Endometrium (tissue), 2 donors: ENCODE measurements at regions not wholly inside any gene's neighbourhood (a gene's known extent, or its start where the extent isn't known, plus 50 kb on each side); places are given as distances from the start of the nearest gene placed in this dataset.
A peak's percentile ranks its signal among the peaks of the same experiment; 100 is the strongest.
"Not testable (repeated sequence)": the region's sequence is repeated elsewhere in the genome, so short reads cannot be mapped to it uniquely, and the experiment has no call there.

Experiments
- FAIRE-seq: peaks from 2 replicates; lab custom pipeline; 2012; peaks lifted over from hg19 to GRCh38; lab: Jason Lieb, UNC
- donor health status: control.
- donor health status: control.

GRCh38 chr10:46749003-46749402 is 162.2 kb upstream of the PTPN20 start:
- FAIRE-seq, result not testable (repeated sequence)

GRCh38 chr10:46749470-46749869 is 161.8 kb upstream of the PTPN20 start:
- not testable (repeated sequence) for FAIRE-seq

- not testable (repeated sequence) for FAIRE-seq
Measured at GRCh38 chr10:46753763-46754162, 157.5 kb upstream of the PTPN20 start.

GRCh38 chr10:46761471-46761870 is 149.8 kb upstream of the PTPN20 start:
- not testable (repeated sequence) for FAIRE-seq

- FAIRE-seq, result not testable (repeated sequence)
Measured at GRCh38 chr10:46768515-46769291, 142.5 kb upstream of the PTPN20 start.

GRCh38 chr10:46773178-46773896 is 137.9 kb upstream of the PTPN20 start:
- not testable (repeated sequence) for FAIRE-seq

- FAIRE-seq, result not testable (repeated sequence)
Measured at GRCh38 chr10:46773897-46774236, 137.4 kb upstream of the PTPN20 start.

GRCh38 chr10:46774366-46774765 is 136.9 kb upstream of the PTPN20 start:
- not testable (repeated sequence) for FAIRE-seq

- not testable (repeated sequence) for FAIRE-seq
Measured at GRCh38 chr10:46774945-46775667, 136.1 kb upstream of the PTPN20 start.

- FAIRE-seq, result not testable (repeated sequence)
Measured at GRCh38 chr10:46775668-46776059, 135.6 kb upstream of the PTPN20 start.

- FAIRE-seq, result peak; percentile 50
Measured at GRCh38 chr10:46779571-46779970, 131.7 kb upstream of the PTPN20 start.

GRCh38 chr10:46780164-46780563 is 131.1 kb upstream of the PTPN20 start:
- not testable (repeated sequence) for FAIRE-seq

GRCh38 chr10:46781001-46781400 is 130.2 kb upstream of the PTPN20 start:
- not testable (repeated sequence) for FAIRE-seq

- FAIRE-seq, result not testable (repeated sequence)
Measured at GRCh38 chr10:46782001-46782874, 129.0 kb upstream of the PTPN20 start.

- FAIRE-seq, result not testable (repeated sequence)
Measured at GRCh38 chr10:46784665-46785064, 126.6 kb upstream of the PTPN20 start.

GRCh38 chr10:46786125-46786517 is 125.1 kb upstream of the PTPN20 start:
- not testable (repeated sequence) for FAIRE-seq

- FAIRE-seq, result not testable (repeated sequence)
Measured at GRCh38 chr10:46786518-46787320, 124.5 kb upstream of the PTPN20 start.

- FAIRE-seq, result no peak
Measured at GRCh38 chr10:46787321-46787615, 124.0 kb upstream of the PTPN20 start.

- FAIRE-seq, result not testable (repeated sequence)
Measured at GRCh38 chr10:46792657-46793357, 118.4 kb upstream of the PTPN20 start.

GRCh38 chr10:46796351-46796750 is 114.9 kb upstream of the PTPN20 start:
- not testable (repeated sequence) for FAIRE-seq
